MM.1S (cell line): ENCODE measurements at regions not wholly inside any gene's neighbourhood (a gene's known extent, or its start where the extent isn't known, plus 50 kb on each side); places are given as distances from the start of the nearest gene placed in this dataset.

Source experiments
- DNase-seq: peaks from one replicate; pipeline ENCODE4 v3.0.0-alpha.2; 2015
- H2AFZ ChIP-seq: fragments of 300-600 bp; sonication (generic); 2 replicates; pipeline ENCODE4 v1.6.0; 2016; ENCODE audit warnings: antibody characterized with exemption, low read length
- H3F3A ChIP-seq: fragments of 300-600 bp; sonication (generic); 2 replicates; pipeline ENCODE4 v1.6.1; 2016; ENCODE audit warnings: mild to moderate bottlenecking, antibody characterized with exemption, low read length, moderate library complexity, mixed read lengths; ENCODE audit not compliant: insufficient read depth
- H3K27ac ChIP-seq: fragments of 300-600 bp; sonication (generic); 2 replicates; pipeline ENCODE4 v1.5.1; 2016; ENCODE audit warnings: mild to moderate bottlenecking, low read length
- H3K27me3 ChIP-seq: fragments of 300-600 bp; sonication (generic); replicated peaks from 2 replicates; pipeline ENCODE4 v1.6.0; 2016; ENCODE audit warnings: low read length; ENCODE audit not compliant: insufficient read depth
- H3K36me3 ChIP-seq: fragments of 300-600 bp; sonication (generic); replicated peaks from 2 replicates; pipeline ENCODE4 v1.6.1; 2016; ENCODE audit warnings: mild to moderate bottlenecking, low read length, mixed read lengths; ENCODE audit not compliant: insufficient read depth
- H3K4me1 ChIP-seq: fragments of 300-600 bp; sonication (generic); 2 replicates; pipeline ENCODE4 v1.6.1; 2016; ENCODE audit warnings: low read length, mixed read lengths
- H3K4me2 ChIP-seq: fragments of 300-600 bp; sonication (generic); 2 replicates; pipeline ENCODE4 v1.6.0; 2016; ENCODE audit warnings: low read depth, low read length
- H3K4me3 ChIP-seq: fragments of 300-600 bp; sonication (generic); 2 replicates; pipeline ENCODE4 v1.5.1; 2016; ENCODE audit warnings: low read length, mixed read lengths
- H3K79me2 ChIP-seq: fragments of 300-600 bp; sonication (generic); 2 replicates; pipeline ENCODE4 v1.6.1; 2016; ENCODE audit warnings: mixed run types, low read length, mixed read lengths
- H3K9ac ChIP-seq: fragments of 300-600 bp; sonication (generic); 2 replicates; pipeline ENCODE4 v1.6.1; 2016; ENCODE audit warnings: low read length, mixed read lengths
- H3K9me2 ChIP-seq: fragments of 300-600 bp; sonication (generic); replicated peaks from 2 replicates; pipeline ENCODE4 v1.6.1; 2016; ENCODE audit warnings: mild to moderate bottlenecking, low read length, mixed read lengths; ENCODE audit not compliant: insufficient read depth
- H3K9me3 ChIP-seq: fragments of 300-600 bp; sonication (generic); replicated peaks from 2 replicates; pipeline ENCODE4 v1.6.1; 2016; ENCODE audit warnings: mild to moderate bottlenecking, low read length, mixed read lengths; ENCODE audit not compliant: insufficient read depth
- H4K20me1 ChIP-seq: fragments of 300-600 bp; sonication (generic); 2 replicates; pipeline ENCODE4 v1.6.1; 2016; ENCODE audit warnings: mild to moderate bottlenecking, low read length, moderate library complexity, mixed read lengths; ENCODE audit not compliant: insufficient read depth
- CTCF ChIP-seq: fragments of 300-600 bp; sonication (generic); IDR thresholded peaks from 2 replicates; pipeline ENCODE4 v1.5.1; 2016; ENCODE audit warnings: antibody characterized with exemption, low read length, mixed read lengths
- EZH2 ChIP-seq: fragments of 300-600 bp; sonication (generic); optimal IDR thresholded peaks from 2 replicates; pipeline ENCODE3; 2017; ENCODE audit warnings: low read depth, mild to moderate bottlenecking, antibody characterized with exemption, low read length, mixed read lengths
- EZH2phosphoT487 ChIP-seq: fragments of 300-600 bp; sonication (generic); IDR thresholded peaks from 2 replicates; pipeline ENCODE4 v1.6.1; 2018; ENCODE audit warnings: antibody characterized with exemption, low read length

- Histone ChIP-seq H3K9me3 (no peaks in the 10 kb centered on the region), H3K9me2 (no peaks in the 10 kb centered on the region), H3K79me2 (no peaks in the 10 kb centered on the region), H2AFZ (no peak overlapping the region), H3K27ac (no peak overlapping the region), H4K20me1 (no peaks in the 10 kb centered on the region), H3K4me3 (no peak overlapping the region), H3K27me3 (no peaks in the 10 kb centered on the region), H3F3A (no peaks in the 10 kb centered on the region), H3K9ac (no peak overlapping the region), H3K4me2 (no peak overlapping the region), H3K4me1 (no peaks in the 10 kb centered on the region), H3K36me3 (no peaks in the 10 kb centered on the region)
- no peak for TF ChIP-seq CTCF
- TF ChIP-seq EZH2: no peak
- no peak for TF ChIP-seq EZH2phosphoT487
- no peak for DNase-seq
These were observed 107.3 kb upstream of the NIPBL start for GRCh38 chr5:36769129-36769770.

GRCh38 chr5:36770125-36770524, 106.4 kb upstream of the NIPBL start:
- H3K9me3 ChIP-seq: no peaks in the 10 kb centered on the region

GRCh38 chr5:36772276-36773140, 104.1 kb upstream of the NIPBL start:
- H3K27ac ChIP-seq: no peak overlapping the region
- H3K4me3 ChIP-seq: no peak overlapping the region
- H3K9me2 ChIP-seq: no peaks in the 10 kb centered on the region
- TF ChIP-seq EZH2 (no peak), CTCF (no peak), EZH2phosphoT487 (no peak)
- H3K27me3 ChIP-seq: no peaks in the 10 kb centered on the region
- no peaks in the 10 kb centered on the region for H4K20me1 ChIP-seq
- no peaks in the 10 kb centered on the region for H3K36me3 ChIP-seq
- H3K79me2 ChIP-seq: no peaks in the 10 kb centered on the region
- no peak overlapping the region for H3K4me2 ChIP-seq
- DNase-seq: no peak
- H3K9ac ChIP-seq: no peak overlapping the region
- no peak overlapping the region for H2AFZ ChIP-seq
- H3K9me3 ChIP-seq: no peaks in the 10 kb centered on the region
- H3K4me1 ChIP-seq: no peaks in the 10 kb centered on the region
- no peaks in the 10 kb centered on the region for H3F3A ChIP-seq

More at GRCh38 chr5:36770125-36770524, 106.4 kb upstream of the NIPBL start:
- no peak for DNase-seq
- H3K36me3 ChIP-seq: no peaks in the 10 kb centered on the region
- no peak for TF ChIP-seq CTCF
- no peak for TF ChIP-seq EZH2
- TF ChIP-seq EZH2phosphoT487: no peak
- H3K27me3 ChIP-seq: no peaks in the 10 kb centered on the region
- no peak overlapping the region for H3K4me2 ChIP-seq
- H3K9ac ChIP-seq: no peak overlapping the region
- no peaks in the 10 kb centered on the region for H4K20me1 ChIP-seq
- no peaks in the 10 kb centered on the region for H3K79me2 ChIP-seq
- H3K4me3 ChIP-seq: no peak overlapping the region
- no peak overlapping the region for H2AFZ ChIP-seq
- no peaks in the 10 kb centered on the region for H3K4me1 ChIP-seq
- no peak overlapping the region for H3K27ac ChIP-seq
- no peaks in the 10 kb centered on the region for H3F3A ChIP-seq
- H3K9me2 ChIP-seq: no peaks in the 10 kb centered on the region
